Stimulated activated CD4-positive, alpha-beta T cell treated with anti-CD3 and anti-CD28 coated beads, Interleukin-4, amount 100 ng/mL, for 1 hour (primary cell): ENCODE measurements at regions not wholly inside any gene's neighbourhood (a gene's known extent, or its start where the extent isn't known, plus 50 kb on each side); places are given as distances from the start of the nearest gene placed in this dataset.
"Not testable (repeated sequence)": the region's sequence is repeated elsewhere in the genome, so short reads cannot be mapped to it uniquely, and the experiment has no call there.

Experiments used
- DNase-seq: peaks from one replicate; pipeline ENCODE4 v3.0.0-alpha.2; 2020

GRCh38 chr13:111656439-111656838, 336.0 kb downstream of the TEX29 start:
- DNase-seq, result no peak

DNA sequence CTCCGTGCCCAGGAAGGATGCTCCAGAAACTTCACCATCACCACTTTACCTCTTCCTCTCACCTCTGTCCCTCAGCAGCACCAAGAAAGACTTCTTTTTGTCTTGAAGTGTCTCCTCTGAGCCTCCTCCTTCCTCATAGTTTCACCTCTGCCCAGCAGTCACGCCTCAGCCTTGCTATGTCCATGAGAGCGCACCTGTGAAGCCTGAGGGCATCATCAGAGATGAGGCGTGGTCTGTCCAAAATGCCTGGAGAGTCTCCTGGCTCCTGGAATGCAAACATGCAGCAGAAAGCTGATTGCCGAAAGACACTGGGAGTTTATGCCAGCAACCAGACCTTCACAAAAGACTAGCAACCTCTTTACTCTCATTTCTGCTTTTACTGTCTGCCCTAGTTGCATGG, 336.6 kb downstream of the TEX29 start:
- no peak for DNase-seq

- DNase-seq, result no peak
Measured at GRCh38 chr13:111658145-111659100, 338.0 kb downstream of the TEX29 start.

- DNase-seq, result no peak
Measured at GRCh38 chr13:111659219-111659775, 338.9 kb downstream of the TEX29 start.

DNA sequence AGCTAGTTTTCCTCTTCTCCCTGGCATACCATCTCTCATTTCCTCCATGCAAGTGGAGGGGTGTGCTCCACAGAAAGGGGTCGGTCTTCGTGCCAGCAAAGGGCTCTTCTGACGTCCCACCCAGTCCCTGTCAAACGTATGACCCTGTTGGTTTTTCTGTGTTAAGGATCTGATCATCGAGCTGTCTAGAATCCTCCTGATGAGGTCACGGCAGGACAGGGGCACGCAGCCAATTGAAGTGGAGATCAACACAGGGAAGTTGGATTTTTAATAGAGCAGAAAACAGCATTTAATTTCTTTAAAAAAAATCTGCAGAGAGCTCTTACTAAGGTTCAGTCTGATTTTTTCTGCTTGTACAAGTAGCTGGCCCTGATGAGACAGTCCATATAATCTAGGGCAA, 339.4 kb downstream of the TEX29 start:
- DNase-seq, result no peak

- no peak for DNase-seq
Measured at GRCh38 chr13:111661052-111661451, 340.6 kb downstream of the TEX29 start.

GRCh38 chr13:111661776-111662175, 341.3 kb downstream of the TEX29 start:
- no peak for DNase-seq

GRCh38 chr13:111662451-111662850, 342.0 kb downstream of the TEX29 start:
- DNase-seq, result no peak

DNA sequence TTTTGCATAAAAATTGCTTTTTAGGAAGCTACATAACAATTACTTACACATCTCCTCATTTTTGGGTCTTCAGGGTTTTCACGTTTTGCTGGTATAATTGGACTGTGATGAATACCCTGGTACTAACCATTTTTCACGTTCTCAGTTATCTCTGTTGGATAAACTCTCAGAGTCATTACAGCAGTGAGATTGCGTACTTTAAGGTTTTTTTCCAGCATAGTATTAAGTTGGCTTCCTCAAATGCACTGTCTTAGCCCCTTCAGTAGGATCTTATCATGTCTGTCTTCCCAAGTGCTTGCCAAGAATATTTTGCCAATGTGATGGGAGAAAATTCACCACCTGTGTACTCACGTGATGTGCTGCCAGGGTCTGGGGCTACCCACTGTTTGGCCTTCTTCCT, 342.5 kb downstream of the TEX29 start:
- DNase-seq, result no peak

DNA sequence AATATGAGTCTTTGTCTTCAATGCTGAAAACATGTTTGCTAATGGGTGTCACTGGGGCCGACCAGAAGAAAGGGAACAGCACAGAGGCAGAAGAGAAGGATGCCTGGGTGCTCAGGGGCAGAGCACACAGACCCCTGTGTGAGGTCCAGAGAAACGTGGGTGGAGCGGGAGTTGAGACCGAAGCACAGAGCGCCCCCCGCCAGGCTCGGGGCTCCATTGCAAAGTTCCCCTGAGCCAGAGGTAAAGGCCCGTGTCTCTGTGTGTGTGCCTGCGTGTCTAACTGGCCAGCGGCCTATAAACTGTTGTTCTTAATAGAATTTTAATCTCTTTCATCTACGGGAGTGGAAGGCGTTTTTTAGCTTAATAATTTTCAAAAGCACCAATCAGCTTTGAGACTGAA, 343.1 kb downstream of the TEX29 start:
- no peak for DNase-seq

- DNase-seq, result no peak
Measured at GRCh38 chr13:111663953-111664421, 343.5 kb downstream of the TEX29 start.

GRCh38 chr13:111664696-111665095, 344.3 kb downstream of the TEX29 start:
- no peak for DNase-seq

DNA sequence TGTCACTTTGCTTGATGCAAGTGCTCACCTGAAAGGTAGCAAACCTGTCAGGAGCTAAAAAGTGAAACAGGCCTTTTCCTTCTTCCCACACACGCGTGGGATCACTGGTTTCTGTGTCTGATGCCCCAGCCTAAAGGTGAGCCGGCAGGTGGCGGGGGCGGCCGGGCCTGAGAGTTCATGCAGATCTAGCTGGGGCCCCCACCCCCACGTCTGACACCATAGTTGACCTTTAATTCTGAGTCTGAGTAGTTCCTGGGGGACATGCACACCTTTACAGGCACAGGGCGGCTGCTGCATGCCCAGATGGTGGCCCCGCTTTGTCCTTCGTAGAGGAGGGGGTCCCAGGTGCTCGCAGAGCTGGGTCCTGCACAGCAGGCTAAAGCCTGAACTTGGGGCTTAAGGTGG, 345.3 kb downstream of the TEX29 start:
- DNase-seq, result no peak

- no peak for DNase-seq
Measured at GRCh38 chr13:111666164-111666776, 345.8 kb downstream of the TEX29 start.

DNA sequence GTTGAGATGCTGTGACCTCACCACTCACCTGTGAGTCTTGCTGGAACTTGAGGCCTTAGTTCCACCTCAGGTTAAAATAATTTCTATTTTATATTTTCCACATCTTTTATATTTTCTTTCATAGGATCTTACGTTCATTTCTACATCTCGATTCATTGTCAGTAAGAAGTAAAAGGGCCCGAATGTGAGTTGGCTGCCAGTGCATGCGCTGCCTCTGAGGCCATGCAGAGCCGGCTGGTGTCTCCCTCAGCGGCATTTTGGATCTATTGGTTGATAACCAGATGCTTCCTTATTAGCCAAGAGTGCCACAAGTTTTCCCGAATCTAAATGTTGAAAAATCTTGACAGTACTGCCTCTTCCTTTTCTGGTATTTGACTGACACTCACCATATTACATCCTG, 347.3 kb downstream of the TEX29 start:
- no peak for DNase-seq

GRCh38 chr13:111668451-111668850, 348.0 kb downstream of the TEX29 start:
- no peak for DNase-seq

- not testable (repeated sequence) for DNase-seq
Measured at GRCh38 chr13:111672198-111672597, 351.8 kb downstream of the TEX29 start.

- not testable (repeated sequence) for DNase-seq
Measured at GRCh38 chr13:111678120-111678882, 357.9 kb downstream of the TEX29 start.

GRCh38 chr13:111679645-111680044, 359.2 kb downstream of the TEX29 start:
- DNase-seq, result not testable (repeated sequence)

GRCh38 chr13:111680100-111680499, 359.7 kb downstream of the TEX29 start:
- not testable (repeated sequence) for DNase-seq

DNA sequence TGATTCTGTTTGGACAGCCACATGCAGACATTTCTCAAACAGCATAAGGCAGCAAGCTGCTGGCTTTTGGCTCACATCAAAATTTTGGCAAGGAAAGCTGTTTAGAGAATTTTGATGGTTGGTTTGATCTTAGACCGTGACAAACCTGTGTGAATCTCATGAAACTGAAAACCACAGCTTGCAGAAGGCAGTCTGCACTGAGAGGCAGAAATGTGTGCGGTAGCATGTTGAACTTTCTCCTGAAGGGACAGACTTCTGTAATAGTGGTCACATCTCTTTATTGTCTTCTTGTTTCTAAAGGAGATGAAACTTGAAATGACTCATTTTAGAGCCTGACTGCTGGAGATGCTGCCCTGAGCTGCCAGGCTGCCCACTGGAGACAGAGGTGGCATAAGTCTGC, 371.6 kb downstream of the TEX29 start:
- DNase-seq, result not testable (repeated sequence)

GRCh38 chr13:111696121-111696520, 370.8 kb upstream of the SOX1 start:
- DNase-seq, result not testable (repeated sequence)

GRCh38 chr13:111702059-111702458, 364.9 kb upstream of the SOX1 start:
- DNase-seq, result not testable (repeated sequence)
